Dedifferentiated amniotic fluid mesenchymal stem cell (primary cell): ENCODE measurements at regions not wholly inside any gene's neighbourhood (a gene's known extent, or its start where the extent isn't known, plus 50 kb on each side); places are given as distances from the start of the nearest gene placed in this dataset.

Experiments
- DNase-seq: peaks from one replicate; pipeline ENCODE4 v3.0.0-alpha.2; 2016; ENCODE audit errors: extremely low spot score

DNA sequence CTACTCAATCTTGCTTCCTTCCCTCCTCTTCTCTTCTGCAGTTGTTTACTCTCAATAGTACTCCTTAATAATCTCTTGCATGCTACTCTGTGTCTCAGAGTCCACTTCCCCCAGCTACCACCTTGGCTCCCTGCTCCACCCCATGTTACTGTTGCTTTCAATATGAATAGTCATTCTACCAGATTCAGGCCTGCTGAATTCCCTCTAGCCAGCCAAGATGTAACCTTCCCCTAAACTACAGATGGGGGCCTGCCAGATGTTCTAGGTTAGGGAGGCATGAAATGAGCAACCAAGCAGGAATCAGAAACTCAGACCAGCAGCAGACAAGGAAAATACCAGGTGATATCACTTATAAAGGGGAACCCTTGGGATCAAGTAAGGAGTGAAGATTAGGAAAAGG lies 392.1 kb upstream of the DDHD1 start:
- DNase-seq = no peak

DNA sequence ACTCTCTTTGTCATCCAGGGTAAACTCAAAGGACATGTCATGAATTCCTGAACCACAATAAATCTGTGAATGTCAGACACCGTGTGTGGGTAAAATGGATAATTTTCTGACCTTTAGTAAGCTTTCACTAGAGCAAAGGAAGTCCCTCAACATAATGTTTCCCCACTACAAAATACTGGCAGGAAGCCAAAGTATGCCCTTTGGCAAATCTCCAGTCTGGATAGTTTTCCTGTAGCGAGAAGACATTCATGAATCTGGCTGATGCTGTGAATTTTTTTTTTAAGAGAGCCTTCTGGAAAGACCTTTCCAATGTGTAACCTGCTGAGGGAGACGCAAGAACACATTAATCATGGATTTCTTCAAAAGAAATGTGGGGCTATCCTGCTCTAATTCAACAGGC lies 389.6 kb upstream of the DDHD1 start:
- DNase-seq = no peak

DNA sequence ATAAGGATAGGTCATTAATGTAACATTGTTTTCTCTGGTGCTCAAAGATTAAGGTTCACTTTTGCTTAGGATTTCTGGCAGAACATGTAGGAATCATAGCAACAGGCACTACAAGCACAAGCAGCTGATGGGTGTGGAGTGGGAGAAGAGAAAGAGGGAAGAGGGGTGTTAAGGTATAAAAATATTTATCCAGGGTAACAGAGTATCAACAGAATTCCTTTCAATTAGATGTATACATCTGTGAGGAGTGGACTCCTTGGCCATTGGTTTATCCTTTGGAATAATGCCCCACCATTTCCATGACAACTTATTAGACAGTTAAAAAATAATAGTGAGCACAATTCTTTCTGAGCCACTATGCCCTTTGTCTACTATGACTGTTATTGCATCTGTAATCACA lies 388.3 kb upstream of the DDHD1 start:
- DNase-seq = no peak

DNA sequence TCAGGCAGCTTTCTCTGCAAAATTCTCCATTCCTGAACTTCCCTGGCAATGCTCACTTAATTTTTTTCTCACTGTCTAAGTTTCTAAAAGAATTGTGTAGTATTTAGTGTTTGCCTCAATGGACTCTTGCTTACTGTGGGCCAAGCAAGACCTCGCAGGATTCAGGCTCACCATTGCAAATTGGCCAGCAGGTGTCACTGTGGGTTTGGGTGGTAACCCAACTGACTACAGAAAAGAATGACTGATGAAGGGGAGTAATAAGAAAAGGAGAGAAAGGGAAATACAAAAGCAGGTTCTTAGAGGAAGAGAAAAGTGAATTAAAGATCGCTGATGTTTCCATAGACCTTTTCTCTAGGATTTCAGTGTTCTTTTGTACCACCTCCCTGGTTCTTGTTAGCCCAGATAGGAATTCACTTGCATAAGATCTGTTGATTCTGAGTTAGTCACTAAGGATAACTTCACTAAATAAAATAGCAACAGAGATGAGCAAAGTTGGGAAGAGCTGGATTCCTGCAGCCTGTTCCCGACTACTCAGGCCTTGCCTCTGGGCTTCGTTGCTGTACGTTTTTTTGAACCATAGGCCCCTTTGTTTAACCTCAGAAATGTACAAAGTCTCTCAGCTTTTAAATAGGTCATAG lies 386.5 kb upstream of the DDHD1 start:
- DNase-seq = peak; percentile 88

DNA sequence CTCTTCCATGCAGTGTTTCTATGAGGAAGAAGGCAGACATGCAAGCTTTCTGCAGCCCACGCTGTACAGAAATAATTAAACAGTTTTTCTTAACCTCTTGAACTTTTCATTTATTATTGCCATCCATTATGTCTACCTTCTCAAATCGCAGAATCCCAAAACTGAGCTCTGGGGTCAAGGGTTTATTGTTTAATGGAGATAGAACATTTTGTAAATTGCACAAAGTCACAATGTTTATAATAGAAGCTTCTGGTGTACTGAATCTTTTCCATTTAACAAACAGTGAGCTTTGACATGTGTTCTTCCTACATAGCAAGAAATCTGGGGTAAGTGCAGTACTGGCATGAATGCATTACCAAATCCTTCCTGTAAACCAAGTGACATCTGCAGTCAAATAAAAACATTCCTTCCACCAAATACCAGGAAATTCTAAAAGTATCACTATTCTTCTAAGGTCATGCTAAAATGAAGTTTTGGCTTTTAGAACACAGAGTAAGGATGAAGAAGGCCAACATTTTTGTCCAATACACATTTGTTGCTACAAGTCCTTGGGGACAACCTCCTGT lies 385.3 kb upstream of the DDHD1 start:
- DNase-seq = peak; percentile 23

DNA sequence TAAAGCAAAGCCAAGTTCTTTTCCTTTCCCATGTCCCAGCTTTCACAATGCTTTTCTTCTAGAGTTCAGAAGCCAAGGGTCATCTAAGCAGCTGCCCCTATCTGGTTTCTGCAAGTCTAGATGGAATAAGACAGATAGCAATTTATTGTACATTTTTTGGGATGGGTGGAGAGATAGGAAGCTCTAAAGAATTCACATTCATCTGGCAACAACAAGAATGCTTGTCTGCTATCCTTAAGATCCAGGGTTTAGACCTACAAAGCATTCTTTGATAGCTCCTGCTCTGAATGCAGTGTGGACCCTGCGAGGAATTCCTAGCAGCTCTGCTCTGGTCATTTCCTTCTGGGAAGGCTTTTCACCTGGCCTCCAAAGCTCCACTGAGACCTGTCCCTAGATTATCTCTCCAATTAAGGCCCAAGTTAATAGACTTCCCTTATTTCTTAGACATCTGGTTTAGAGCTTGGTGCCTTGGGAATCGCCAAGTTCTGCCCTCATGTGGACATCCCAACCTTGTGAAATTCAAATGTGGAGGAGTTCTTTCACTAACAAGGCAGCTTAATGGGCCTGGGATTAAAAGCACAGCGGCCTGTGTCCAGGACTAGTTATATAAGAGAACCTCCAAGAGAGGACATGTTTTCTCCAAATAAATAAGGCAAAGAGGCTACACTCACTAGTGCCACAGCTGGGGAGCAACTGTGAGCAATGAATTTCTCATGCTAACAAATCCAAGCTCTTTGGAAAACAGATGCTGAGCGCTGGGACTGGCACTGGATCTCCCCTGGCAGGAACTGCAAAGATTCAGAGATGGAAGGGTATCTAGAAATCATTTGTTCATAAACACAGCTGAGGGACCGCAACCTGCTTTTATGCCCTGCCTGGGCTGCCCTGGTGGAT lies 384.5 kb upstream of the DDHD1 start:
- no peak for DNase-seq

DNA sequence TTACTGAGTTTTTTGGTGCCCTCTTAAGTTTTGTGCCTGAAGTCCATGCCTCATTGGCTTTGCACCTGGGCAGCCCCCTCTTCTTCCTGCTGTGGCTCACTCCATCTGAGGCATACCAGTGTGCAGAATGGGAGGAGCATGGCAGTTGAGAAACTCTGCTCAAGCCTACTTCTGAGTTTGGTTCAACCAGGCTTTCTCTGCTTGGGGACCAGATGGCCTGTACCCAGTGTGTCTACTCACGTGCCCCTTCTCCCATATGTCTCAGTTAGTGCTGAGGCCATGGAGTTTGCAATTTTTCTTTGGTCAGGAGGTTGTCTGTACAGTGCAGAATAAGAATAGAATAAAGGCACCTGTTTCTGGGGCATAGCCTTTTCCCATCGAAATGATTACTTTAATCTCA lies 383.3 kb upstream of the DDHD1 start:
- no peak for DNase-seq

DNA sequence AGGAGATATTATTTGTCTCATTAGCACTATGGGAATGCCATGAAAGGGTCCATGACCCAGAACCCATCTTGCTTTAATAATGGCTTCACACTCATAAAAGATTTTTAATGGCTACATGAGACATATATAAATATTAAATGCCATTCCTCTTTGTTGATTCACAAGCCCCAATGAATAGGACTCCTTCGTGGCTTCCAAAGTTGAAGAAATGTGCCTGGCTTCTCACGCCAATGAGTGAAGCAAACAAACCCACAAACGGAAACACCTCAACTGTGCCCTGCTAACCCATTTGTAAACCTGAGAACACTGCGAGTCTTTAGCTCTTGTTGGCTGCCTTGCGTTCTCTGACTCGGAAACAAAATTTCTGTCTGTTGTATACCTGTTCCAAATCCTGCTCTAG lies 381.7 kb upstream of the DDHD1 start:
- no peak for DNase-seq

DNA sequence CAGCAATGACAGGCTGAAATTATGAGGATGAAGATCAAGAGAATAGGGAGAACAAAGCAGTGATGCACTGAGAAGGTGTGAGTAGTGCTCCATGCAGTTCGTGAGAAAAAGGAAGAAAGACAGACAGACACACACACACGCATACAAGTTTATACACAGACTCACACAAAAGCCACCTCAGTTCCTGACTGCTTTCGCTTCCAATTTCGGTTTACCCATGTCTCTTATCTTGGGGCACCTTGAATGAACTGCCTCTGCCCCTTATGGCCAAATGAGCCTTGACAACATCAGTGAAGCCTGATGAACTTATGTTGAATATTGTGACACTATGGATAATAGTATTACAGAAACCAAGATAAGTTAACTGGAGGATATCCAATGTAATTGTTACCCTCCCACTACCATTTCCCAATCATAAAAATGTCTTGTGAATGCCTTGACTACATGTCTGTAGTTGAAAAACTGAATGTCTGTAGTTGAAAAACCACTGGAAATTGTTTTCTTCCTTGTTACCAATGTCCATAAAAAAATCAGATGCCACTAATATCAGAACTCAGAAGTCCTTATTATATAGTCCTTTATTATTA lies 380.4 kb upstream of the DDHD1 start:
- DNase-seq = no peak

DNA sequence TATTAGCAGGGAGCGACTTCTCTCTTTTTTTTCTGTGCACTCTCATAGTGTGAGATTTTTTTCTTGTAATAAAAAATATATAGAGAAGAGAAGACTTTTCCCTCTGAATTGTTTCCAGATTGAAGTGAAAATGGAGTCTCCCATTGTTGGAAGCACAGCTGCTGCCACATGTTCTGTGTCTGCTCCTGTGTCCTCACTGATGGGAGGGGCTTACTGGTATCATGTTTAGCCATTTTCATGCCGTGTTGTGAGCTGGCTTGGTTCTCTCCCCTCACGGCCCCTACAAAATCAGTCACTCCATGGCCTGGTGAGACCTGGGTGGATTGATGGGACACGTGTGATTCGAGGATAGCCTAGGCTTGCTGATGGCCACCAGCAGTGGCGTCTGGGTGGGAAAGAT lies 379.7 kb upstream of the DDHD1 start:
- no peak for DNase-seq

DNA sequence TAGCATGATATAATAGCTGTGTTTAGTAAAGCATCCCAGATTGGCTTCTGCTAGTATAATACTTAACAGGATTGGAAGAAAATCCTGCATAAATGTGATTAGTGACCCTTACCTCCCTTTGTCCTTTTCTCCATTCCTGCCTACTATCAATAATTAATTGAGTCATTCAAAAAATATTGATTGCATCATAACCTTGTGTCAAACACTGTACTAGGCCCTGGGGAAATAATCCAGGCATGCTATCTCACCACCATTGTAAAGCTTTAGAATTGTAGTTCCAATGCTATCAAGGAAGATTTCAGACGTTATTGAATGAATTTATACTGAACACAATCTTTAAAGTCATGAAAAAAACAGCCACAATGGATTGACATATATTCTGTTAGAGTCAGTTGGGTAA lies 378.6 kb upstream of the DDHD1 start:
- no peak for DNase-seq

DNA sequence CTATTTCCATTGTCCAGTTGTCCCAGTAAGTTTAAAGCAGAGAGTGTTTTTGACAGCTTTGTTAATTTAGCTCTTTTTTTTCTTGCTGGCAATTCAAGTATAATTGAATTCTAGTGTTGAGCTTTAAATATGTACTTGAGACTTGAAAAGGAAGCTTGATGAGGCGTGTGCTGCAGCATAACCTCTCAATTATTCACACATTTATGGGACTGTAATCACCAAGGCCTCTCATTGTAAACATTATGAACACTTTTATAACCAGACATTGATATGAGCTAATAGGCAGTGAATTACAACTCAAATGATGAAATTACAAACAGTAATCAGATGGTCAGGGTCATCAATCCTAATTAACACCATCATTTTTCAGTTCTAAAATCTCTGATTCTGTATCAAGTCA lies 378.0 kb upstream of the DDHD1 start:
- DNase-seq = no peak

DNA sequence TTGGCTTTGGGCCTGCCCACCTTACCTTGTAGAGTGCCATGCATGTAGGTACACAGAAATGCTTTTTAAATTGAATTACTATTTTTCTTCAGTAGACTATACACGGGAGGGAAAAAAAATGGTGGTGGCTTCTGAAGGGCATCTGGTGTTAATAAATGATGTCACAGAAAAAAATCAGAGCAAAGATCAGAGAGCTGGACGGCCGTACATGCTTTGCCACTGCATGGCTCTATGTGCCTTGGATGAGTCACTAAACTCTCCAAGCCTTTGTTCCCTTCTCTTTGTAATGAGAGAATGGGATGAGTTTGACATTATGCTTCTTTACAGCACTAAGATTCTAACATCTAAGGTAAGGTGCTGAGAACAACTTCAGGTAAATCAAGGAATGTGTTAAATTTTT lies 376.4 kb upstream of the DDHD1 start:
- DNase-seq = no peak

DNA sequence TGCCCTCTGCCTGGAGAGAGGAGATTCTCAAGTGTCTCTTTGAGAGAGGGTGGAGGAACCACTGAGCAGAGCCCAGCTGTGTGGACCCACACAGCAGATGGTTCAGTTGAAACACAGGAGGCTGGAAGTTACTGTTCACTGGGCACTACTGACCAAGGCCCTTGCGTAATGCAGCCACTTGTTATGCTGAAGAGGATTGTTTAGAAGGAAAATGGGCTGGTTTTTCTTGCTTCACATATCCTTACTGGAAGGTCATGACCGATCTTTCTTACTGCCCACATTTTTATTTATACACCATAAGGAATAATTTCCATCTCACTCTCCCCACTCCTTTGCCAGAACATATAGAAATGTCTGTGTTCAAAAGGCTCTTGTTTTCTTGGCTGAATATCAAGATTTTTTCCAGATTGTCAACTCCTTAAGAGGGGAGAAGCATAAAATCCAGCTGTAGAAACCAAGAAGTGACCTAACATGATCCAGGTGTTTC lies 375.1 kb upstream of the DDHD1 start:
- DNase-seq = no peak

DNA sequence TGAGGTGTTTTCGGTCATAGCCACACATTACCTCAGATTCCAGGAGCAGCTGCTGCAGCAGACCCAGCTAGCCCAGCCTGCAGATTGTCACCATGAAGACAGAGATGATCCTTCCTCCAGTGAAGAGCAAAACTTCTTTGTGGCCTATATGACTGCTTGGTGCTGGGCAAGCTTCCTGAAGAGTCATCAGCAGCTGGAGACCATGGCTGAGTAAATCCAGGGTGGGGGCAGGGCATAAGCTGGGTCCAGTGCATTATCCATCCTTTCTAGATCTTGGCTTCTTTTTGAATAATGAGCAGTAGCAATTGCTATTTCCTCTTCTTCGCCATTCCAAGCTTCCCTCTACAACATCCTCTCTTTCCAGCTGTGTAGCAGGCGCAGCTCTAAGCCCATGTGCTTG lies 373.1 kb upstream of the DDHD1 start:
- DNase-seq = no peak

DNA sequence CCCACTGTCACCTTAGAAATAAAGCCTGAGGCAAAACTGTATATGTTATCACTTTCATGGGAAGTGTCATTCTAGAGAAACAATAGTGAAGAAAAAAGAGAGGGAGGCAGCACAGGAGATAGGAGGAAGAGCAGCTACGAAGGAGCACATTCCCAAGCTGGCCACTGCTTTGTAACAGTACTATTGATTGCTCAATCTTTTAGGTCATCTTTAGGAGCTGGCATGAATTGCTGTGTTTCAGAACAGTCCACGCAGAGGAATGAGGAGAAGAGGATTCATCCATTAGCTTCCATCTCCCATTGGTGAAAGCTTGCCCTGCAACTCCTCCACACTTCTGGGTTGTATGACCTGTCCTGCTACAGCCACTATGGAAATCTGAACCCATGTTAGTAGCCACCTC lies 372.5 kb upstream of the DDHD1 start:
- DNase-seq = no peak

DNA sequence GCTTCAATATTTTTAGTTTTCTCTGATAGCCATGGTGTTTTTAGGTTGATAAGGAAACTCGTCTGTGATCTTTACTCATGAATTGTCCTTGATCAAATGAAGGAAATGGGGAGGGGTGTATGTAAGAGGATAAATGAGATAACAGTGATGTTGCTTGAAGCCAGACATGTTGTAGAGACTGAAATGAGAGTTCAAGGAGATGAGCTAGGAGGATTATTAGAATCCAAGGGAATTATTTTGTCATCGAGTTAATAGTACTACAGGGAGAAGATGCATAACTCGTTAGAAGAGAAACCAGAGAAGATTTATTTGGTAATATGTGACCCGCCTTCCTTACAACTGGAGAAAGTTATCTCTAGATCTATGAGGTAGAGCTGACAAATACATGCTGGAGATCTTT lies 371.3 kb upstream of the DDHD1 start:
- no peak for DNase-seq

DNA sequence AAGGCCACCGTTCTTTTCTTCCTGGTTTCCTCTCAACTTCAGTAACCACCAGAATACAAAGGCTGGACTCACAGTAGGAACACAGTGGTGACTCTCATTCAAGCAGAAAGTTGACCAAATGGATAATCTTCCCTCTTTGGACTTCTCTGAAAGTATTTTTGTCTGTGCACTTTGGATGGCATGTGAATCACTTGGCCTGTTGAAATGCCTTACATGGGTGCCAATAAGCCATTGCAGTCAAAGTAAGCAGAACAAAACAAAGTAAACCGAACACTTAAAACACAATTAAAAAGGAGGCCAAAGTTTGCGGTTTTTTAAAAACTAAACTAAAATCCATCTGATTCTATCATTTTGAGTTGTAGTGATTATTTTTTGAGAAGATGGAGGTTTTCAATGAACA lies 370.1 kb upstream of the DDHD1 start:
- DNase-seq = no peak

DNA sequence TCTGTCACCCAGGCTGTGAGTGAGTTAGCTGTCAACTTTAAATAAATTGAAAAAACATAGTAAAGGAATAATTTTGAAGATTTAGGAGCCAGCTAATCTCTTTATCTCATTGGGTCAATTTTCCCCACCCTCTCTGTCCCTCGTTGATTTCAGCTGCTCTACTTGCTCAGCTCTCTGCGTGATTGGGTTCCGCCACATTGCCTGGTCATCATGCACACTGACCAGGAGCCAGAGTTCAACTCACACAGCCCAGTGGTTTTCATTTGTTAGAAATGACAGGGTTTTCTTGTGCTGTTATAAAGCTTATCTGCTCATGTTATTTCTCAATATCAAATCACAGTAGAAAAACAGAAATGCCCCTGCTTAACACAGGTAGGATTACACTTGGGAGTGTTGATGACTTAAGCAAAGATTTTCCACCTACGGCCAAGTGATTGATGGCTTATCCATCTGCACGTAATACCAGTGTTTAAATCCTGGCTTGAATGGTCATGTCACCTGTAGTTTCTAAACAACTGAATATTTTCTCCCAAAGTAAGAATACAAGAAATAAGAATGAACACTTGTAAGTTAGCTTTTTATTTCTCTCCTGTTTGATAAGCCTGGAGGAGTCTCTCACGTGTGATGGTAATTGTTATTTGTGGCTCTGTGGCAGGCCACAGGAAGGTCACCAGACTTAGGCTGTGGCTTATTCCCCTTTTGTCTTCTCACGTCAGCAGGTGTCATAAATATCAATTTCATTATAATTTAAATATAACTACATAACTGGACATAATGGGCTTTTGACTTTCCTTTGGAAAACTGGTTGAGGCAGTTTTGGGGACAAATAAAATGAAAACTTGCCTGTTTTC lies 367.2 kb upstream of the DDHD1 start:
- no peak for DNase-seq

DNA sequence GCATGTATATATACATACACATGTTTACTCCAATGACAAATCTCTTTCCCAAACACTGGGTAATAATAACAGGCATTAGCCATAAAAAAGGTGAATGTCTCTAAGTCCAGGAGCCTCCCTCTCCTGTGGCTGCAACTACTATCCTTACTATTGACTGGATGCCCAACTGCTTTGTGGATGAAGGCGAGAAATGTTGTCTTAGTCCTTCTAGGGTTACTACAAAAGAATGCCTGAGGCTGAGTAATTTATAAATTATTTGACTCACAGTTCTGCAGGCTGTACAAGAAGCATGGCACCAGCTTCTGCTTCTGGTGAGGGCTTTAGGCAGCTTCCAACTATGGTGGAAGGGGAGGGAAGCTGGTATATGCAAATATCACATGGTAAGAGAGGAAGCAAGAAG lies 366.0 kb upstream of the DDHD1 start:
- peak; percentile 33 for DNase-seq

DNA sequence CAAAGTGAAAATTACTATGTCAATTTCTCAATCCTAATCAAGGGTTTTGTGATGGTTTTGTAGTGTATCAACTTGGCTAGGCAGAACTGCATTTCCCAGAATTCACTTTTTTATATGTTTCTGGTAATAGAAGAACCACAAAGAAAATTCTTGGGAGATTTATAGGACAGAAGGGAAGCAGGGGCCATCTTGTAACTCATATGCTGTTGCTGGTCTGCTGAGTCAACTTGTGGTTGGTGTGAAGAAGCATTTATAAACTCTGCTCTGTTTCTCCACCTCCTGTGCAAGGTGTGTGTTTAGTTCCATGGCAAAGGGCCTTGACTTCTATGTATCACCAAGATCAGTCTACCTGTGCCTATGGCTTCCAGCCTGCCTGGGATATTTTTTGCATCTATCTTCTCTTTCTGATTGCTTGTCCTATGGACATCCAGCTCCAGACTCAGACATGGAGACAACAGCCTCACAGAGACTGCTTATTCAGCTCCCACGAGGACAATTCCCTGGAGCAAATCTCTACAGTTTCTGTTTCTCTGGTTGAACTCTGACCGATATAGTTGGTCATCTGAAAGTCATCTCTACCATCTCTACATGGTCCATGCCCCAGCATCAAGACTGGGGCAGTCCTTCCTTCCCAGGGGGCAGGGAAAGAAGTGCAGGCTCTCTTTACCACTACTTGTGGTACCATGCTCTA lies 364.3 kb upstream of the DDHD1 start:
- DNase-seq = no peak
